HepG2 (cell line): ENCODE measurements at regions not wholly inside any gene's neighbourhood (a gene's known extent, or its start where the extent isn't known, plus 50 kb on each side); places are given as distances from the start of the nearest gene placed in this dataset.

ENCODE experiments used
- ATAC-seq: fragments of 200-7000 bp; cut with Tn5 transposase; 3 replicates; pipeline ENCODE4 v1.9.1; 2020; ENCODE audit warnings: mild to moderate bottlenecking, moderate library complexity
- BruUV-seq: library from RNA; stranded (reverse); fragments of 400-500 nt; replicated peaks from 2 replicates; lab custom pipeline; 2021; lab: Mats Ljungman, UMichigan
- CTCF ChIA-PET: fragments of 300-600 bp; formaldehyde crosslinking; extraction: SDS; loops from one replicate; lab custom pipeline; 2021; ENCODE audit warnings: low total read pairs, inconsistent platforms, low intra/inter-chr PET ratio; lab: Yijun Ruan, JAX
- POLR2A ChIA-PET: fragments of 350-600 bp; sonication (Branson Sonifier 250); formaldehyde crosslinking; loops from one replicate; lab custom pipeline; 2020; ENCODE audit warnings: antibody characterized with exemption, inconsistent platforms; lab: Yijun Ruan, JAX
- DNase-seq: peaks from one replicate; pipeline ENCODE4 v3.0.0-alpha.2; 2015; ENCODE audit warnings: low spot score
- FAIRE-seq: peaks from 3 replicates; lab custom pipeline; 2011; peaks lifted over from hg19 to GRCh38; lab: Jason Lieb, UNC
- H2AFZ ChIP-seq: one replicate; pipeline ENCODE4 v1.6.1; 2011; ENCODE audit warnings: low read length, inconsistent platforms
- H3K27ac ChIP-seq: fragments of 300-600 bp; 3 replicates; pipeline ENCODE4 v1.8.0; 2011; ENCODE audit warnings: mixed run types, mild to moderate bottlenecking, mixed read lengths, low read length, inconsistent platforms; ENCODE audit not compliant: insufficient read depth; ENCODE audit errors: extremely low read length
- H3K27me3 ChIP-seq, 2 experiments: fragments of 200-600 bp in 1 of 2; 2 replicates in 1 of 2; 3 replicates in 1 of 2; pipeline versions ENCODE4 v1.6.0 to v1.8.0; 2011; ENCODE audit warnings: low read length in 2 of 2, mild to moderate bottlenecking in 2 of 2, moderate library complexity in 2 of 2, inconsistent platforms in 1 of 2; ENCODE audit not compliant: insufficient read depth in 2 of 2, control insufficient read depth in 1 of 2
- H3K36me3 ChIP-seq, 2 experiments: fragments of 200-600 bp in 1 of 2; replicated peaks in 1 of 2; 2 replicates in 1 of 2; 3 replicates in 1 of 2; pipeline versions ENCODE4 v1.5.1 to v1.8.0; 2011; ENCODE audit warnings: low read length in 2 of 2, inconsistent platforms in 1 of 2; ENCODE audit not compliant: insufficient read depth in 2 of 2, control insufficient read depth in 1 of 2
- H3K4me1 ChIP-seq: 2 replicates; pipeline ENCODE4 v1.5.1; 2012; ENCODE audit warnings: low read length, inconsistent platforms; ENCODE audit not compliant: insufficient read depth
- H3K4me2 ChIP-seq: 2 replicates; pipeline ENCODE4 v1.6.0; 2011; ENCODE audit warnings: low read depth, low read length, inconsistent platforms
- H3K4me3 ChIP-seq, 3 experiments: fragments of 200-600 bp in 1 of 3; sonication (generic), shearing (Covaris generic) in 1 of 3; replicated peaks in 1 of 3; 2 replicates each; pipeline ENCODE4 v1.5.1; 2011 to 2016; ENCODE audit warnings: low read length in 3 of 3, inconsistent platforms in 2 of 3, low read depth in 2 of 3, mild to moderate bottlenecking in 2 of 3, control low read depth in 1 of 3, mixed read lengths in 1 of 3; ENCODE audit not compliant: insufficient read depth in 1 of 3
- H3K79me2 ChIP-seq: one replicate; pipeline ENCODE4 v1.6.1; 2011; ENCODE audit warnings: low read length, inconsistent platforms; ENCODE audit not compliant: insufficient read depth
- H3K9ac ChIP-seq: 2 replicates; pipeline ENCODE4 v1.6.0; 2011; ENCODE audit warnings: mild to moderate bottlenecking, low read depth, low read length, inconsistent platforms; ENCODE audit not compliant: insufficient read depth
- H3K9me3 ChIP-seq: 2 replicates; pipeline ENCODE4 v1.5.1; 2012; ENCODE audit warnings: mild to moderate bottlenecking, low read length
- H4K20me1 ChIP-seq: 2 replicates; pipeline ENCODE4 v1.6.0; 2011; ENCODE audit warnings: inconsistent platforms, mild to moderate bottlenecking, low read length, moderate library complexity; ENCODE audit not compliant: insufficient read depth
- CSRNP2 ChIP-seq: sonication (generic); formaldehyde crosslinking; conservative IDR thresholded peaks from 2 replicates; pipeline ENCODE4 v1.8.0; 2022; ENCODE audit warnings: low read depth, missing genetic modification reagents
- HNRNPUL1 ChIP-seq: fragments of 200-400 bp; formaldehyde crosslinking; IDR thresholded peaks from 2 replicates; pipeline ENCODE4 v1.6.1; 2017; ENCODE audit warnings: low read depth, mild to moderate bottlenecking, low read length, moderate library complexity
- PRDM15 ChIP-seq: sonication (generic); formaldehyde crosslinking; IDR thresholded peaks from 2 replicates; pipeline ENCODE4 v1.4.0; 2020; ENCODE audit warnings: missing genetic modification reagents
- ZNF687 ChIP-seq: sonication (generic); formaldehyde crosslinking; IDR thresholded peaks from 2 replicates; pipeline ENCODE4 v1.5.1; 2020; ENCODE audit warnings: mild to moderate bottlenecking, missing genetic modification reagents, moderate library complexity
- WGBS: methylation state at CpG from one replicate; pipeline ENCODE4 v1.1.6; 2017; ENCODE audit warnings: low lambda C conversion rate; 5-methylcytosine and 5-hydroxymethylcytosine counted together
- in situ Hi-C: cut with HindIII; loops from 2 replicates; pipeline ENCODE4 v1.10.0; 2017; ENCODE audit warnings: low pct_unique_long_range_greater_than_20kb; ENCODE audit not compliant: extremely low pct_ligation_motif_present
- intact Hi-C: fragments of 100-400 bp; cut with micrococcal nuclease; formaldehyde crosslinking; loops from one replicate; pipeline ENCODE4 v1.10.0; 2022; ENCODE audit not compliant: unreplicated experiment

GRCh38 chr14:83042858-83043257 lies 1509.2 kb upstream of the SEL1L start (continued):
- TF ChIP-seq ZNF687 (CRISPR knock-in tag): no peak

GRCh38 chr14:83044001-83044400 lies 1510.3 kb upstream of the SEL1L start:
- no peak for FAIRE-seq
- intact Hi-C loops: no loop called here
- Histone ChIP-seq H3K27ac (no peak overlapping the region), H3K36me3 (no peaks in the 10 kb centered on the region), H3K79me2 (no peaks in the 10 kb centered on the region), H3K4me1 (no peaks in the 10 kb centered on the region), H2AFZ (no peak overlapping the region), H3K27me3 (no peaks in the 10 kb centered on the region), H3K9ac (no peak overlapping the region), H3K9me3 (peaks cover 35% of the 10 kb centered on the region)
- ATAC-seq: no peak
- 2% methylated on average over 1 of the region's 1 CpG for WGBS
- no peak for DNase-seq
- POLR2A ChIA-PET: no interaction called here
- TF ChIP-seq PRDM15 (CRISPR knock-in tag): no peak
- no peak for TF ChIP-seq HNRNPUL1
- TF ChIP-seq CSRNP2: no peak
- TF ChIP-seq, all 625 proteins: peak for 0
- CTCF ChIA-PET: no interaction called here
- BruUV-seq: no TSS peak
- Histone ChIP-seq H4K20me1 (no peaks in the 10 kb centered on the region), H3K4me3 (no peak overlapping the region), H3K4me2 (no peak overlapping the region)
- in situ Hi-C loops: no loop called here
